Fibroblast of lung (primary cell): ENCODE measurements at regions not wholly inside any gene's neighbourhood (a gene's known extent, or its start where the extent isn't known, plus 50 kb on each side); places are given as distances from the start of the nearest gene placed in this dataset.

ENCODE experiments used
- CTCF ChIP-seq, 2 donors: IDR thresholded peaks in 1 of 2; conservative IDR thresholded peaks in 1 of 2; 1 replicate in 1 of 2; 2 replicates in 1 of 2; pipeline ENCODE4 v1.5.1; 2011 to 2012; ENCODE audit warnings: low read length in 2 of 2, control low read depth in 1 of 2, inconsistent platforms in 1 of 2, low read depth in 1 of 2, mild to moderate bottlenecking in 1 of 2
- EZH2 ChIP-seq: IDR thresholded peaks from 2 replicates; pipeline ENCODE4 v1.5.1; 2012; ENCODE audit warnings: low read length, control low read depth, mild to moderate bottlenecking; ENCODE audit errors: missing control alignments

- TF ChIP-seq CTCF (conservative IDR thresholded peaks at IDR 0.05 in 1 of 2, IDR thresholded peaks at IDR 0.05 in 1 of 2; ENCODE audit: low read depth in 1 of 2, low read length in 2 of 2) (no peak), EZH2 (no peak)
Measured at GRCh38 chr6:128719786-128720185, 163.2 kb upstream of the LAMA2 start.
